ENCODE measurements at regions not wholly inside any gene's neighbourhood (a gene's known extent, or its start where the extent isn't known, plus 50 kb on each side); places are given as distances from the start of the nearest gene placed in this dataset.

- no peak overlapping the region for H3K4me3 ChIP-seq (ENCODE audit: low read depth, low read length)
- no peak for DNase-seq (ENCODE audit: low read depth, low spot score)
- in situ Hi-C loops (cut with HindIII; ENCODE audit: low sequenced_read_pairs), result no loop called here
- TF ChIP-seq CTCF (IDR thresholded peaks at IDR 0.05; ENCODE audit: low read depth, low read length), result no peak
Observed at GRCh38 chr2:210884227-210884626, 327.8 kb downstream of the CPS1 start.

GRCh38 chr2:210888035-210888434 is 331.6 kb downstream of the CPS1 start:
- no peak for DNase-seq (ENCODE audit: low read depth, low spot score)
- in situ Hi-C loops (cut with HindIII; ENCODE audit: low sequenced_read_pairs), result no loop called here
- H3K4me3 ChIP-seq (ENCODE audit: low read depth, low read length), result no peak overlapping the region
- TF ChIP-seq CTCF (IDR thresholded peaks at IDR 0.05; ENCODE audit: low read depth, low read length), result no peak

- no peak for DNase-seq (ENCODE audit: low read depth, low spot score)
- H3K4me3 ChIP-seq (ENCODE audit: low read depth, low read length), result no peak overlapping the region
- no peak for TF ChIP-seq CTCF (IDR thresholded peaks at IDR 0.05; ENCODE audit: low read depth, low read length)
- in situ Hi-C loops (cut with HindIII; ENCODE audit: low sequenced_read_pairs), result no loop called here
Observed at GRCh38 chr2:210895132-210895531, 338.7 kb downstream of the CPS1 start.

DNA sequence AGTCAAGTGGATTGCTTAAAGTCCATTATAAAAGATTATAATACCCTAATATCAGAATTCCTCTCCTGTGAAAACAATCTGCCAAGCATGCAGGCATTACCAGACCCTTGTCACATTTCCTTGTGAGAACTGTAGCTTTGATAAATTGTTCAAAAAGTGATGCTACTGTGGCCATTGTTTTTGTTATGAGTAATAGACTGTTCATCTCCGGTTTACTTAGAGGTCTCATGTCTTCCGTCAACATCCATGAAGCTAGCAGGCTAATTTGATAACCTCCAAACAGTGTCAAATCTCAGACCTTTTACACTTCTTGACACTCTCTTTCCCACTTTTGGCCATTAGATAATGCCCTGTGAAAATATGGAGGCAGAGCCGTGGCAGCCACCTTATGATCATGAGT is 342.7 kb downstream of the CPS1 start:
- in situ Hi-C loops (cut with HindIII; ENCODE audit: low sequenced_read_pairs), result no loop called here
- H3K4me3 ChIP-seq (ENCODE audit: low read depth, low read length), result no peak overlapping the region
- TF ChIP-seq CTCF (IDR thresholded peaks at IDR 0.05; ENCODE audit: low read depth, low read length), result no peak
- peak; percentile 12 for DNase-seq (ENCODE audit: low read depth, low spot score)

GRCh38 chr2:210901326-210901725 is 344.9 kb downstream of the CPS1 start:
- H3K4me3 ChIP-seq (ENCODE audit: low read depth, low read length), result no peak overlapping the region
- no peak for TF ChIP-seq CTCF (IDR thresholded peaks at IDR 0.05; ENCODE audit: low read depth, low read length)
- in situ Hi-C loops (cut with HindIII; ENCODE audit: low sequenced_read_pairs), result no loop called here

GRCh38 chr2:210912779-210913178 is 356.4 kb downstream of the CPS1 start:
- in situ Hi-C loops (cut with HindIII; ENCODE audit: low sequenced_read_pairs), result no loop called here
- H3K4me3 ChIP-seq (ENCODE audit: low read depth, low read length), result no peak overlapping the region
- no peak for TF ChIP-seq CTCF (IDR thresholded peaks at IDR 0.05; ENCODE audit: low read depth, low read length)
- no peak for DNase-seq (ENCODE audit: low read depth, low spot score)

More at GRCh38 chr2:210901326-210901725, 344.9 kb downstream of the CPS1 start:
- no peak for DNase-seq (ENCODE audit: low read depth, low spot score)

- in situ Hi-C loops (cut with HindIII; ENCODE audit: low sequenced_read_pairs), result no loop called here
- peak; percentile 60 for DNase-seq (ENCODE audit: low read depth, low spot score)
- H3K4me3 ChIP-seq (ENCODE audit: low read depth, low read length), result no peak overlapping the region
- no peak for TF ChIP-seq CTCF (IDR thresholded peaks at IDR 0.05; ENCODE audit: low read depth, low read length)
Observed at GRCh38 chr2:210913461-210913860, 357.1 kb downstream of the CPS1 start.

Measured in astrocyte of the spinal cord (primary cell).